ENCODE measurements at regions not wholly inside any gene's neighbourhood (a gene's known extent, or its start where the extent isn't known, plus 50 kb on each side); places are given as distances from the start of the nearest gene placed in this dataset.
"Not testable (repeated sequence)": the region's sequence is repeated elsewhere in the genome, so short reads cannot be mapped to it uniquely, and the experiment has no call there.

- no peak for TF ChIP-seq CTCF (IDR thresholded peaks at IDR 0.05; ENCODE audit: insufficient read depth, low read length, poor library complexity, severe bottlenecking)
- Histone ChIP-seq H3K4me3 (ENCODE audit: low read depth, low read length) (no peak overlapping the region), H3K27me3 (ENCODE audit: control insufficient read depth, insufficient read depth, low read length) (no peaks in the 10 kb centered on the region), H3K36me3 (ENCODE audit: control insufficient read depth, insufficient read depth, low read length) (no peaks in the 10 kb centered on the region)
- DNase-seq (ENCODE audit: low read depth) = no peak
Measured at GRCh38 chr5:158590746-158591300, 508.9 kb downstream of the EBF1 start.

- no peak for DNase-seq (ENCODE audit: low read depth)
- H3K36me3 ChIP-seq (ENCODE audit: control insufficient read depth, insufficient read depth, low read length) = no peaks in the 10 kb centered on the region
- no peaks in the 10 kb centered on the region for H3K27me3 ChIP-seq (ENCODE audit: control insufficient read depth, insufficient read depth, low read length)
- TF ChIP-seq CTCF (IDR thresholded peaks at IDR 0.05; ENCODE audit: insufficient read depth, low read length, poor library complexity, severe bottlenecking) = no peak
- H3K4me3 ChIP-seq (ENCODE audit: low read depth, low read length) = no peak overlapping the region
Measured at GRCh38 chr5:158589939-158590338, 509.8 kb downstream of the EBF1 start.

DNA sequence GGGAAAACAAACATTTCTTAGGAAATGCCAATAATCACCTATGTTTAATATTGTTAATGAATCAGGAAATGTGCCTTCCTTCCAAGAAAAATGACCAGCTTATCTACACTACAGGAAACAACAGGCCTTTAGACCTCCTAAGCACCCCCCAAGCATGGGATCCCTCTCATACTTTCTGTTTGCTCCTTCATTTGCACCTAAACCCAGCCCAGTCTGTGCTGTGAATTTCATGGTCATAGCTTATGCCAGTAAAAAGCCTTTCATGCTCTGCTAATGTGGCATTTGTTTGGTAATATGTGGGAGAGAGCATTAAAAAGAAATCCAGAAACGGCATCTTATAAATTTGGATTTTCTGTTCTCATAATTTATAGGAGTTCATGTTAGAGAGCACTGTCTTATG lies 511.1 kb downstream of the EBF1 start:
- Histone ChIP-seq H3K27me3 (ENCODE audit: control insufficient read depth, insufficient read depth, low read length) (no peaks in the 10 kb centered on the region), H3K36me3 (ENCODE audit: control insufficient read depth, insufficient read depth, low read length) (no peaks in the 10 kb centered on the region), H3K4me3 (ENCODE audit: low read depth, low read length) (no peak overlapping the region)
- TF ChIP-seq CTCF (IDR thresholded peaks at IDR 0.05; ENCODE audit: insufficient read depth, low read length, poor library complexity, severe bottlenecking) = no peak
- no peak for DNase-seq (ENCODE audit: low read depth)

DNA sequence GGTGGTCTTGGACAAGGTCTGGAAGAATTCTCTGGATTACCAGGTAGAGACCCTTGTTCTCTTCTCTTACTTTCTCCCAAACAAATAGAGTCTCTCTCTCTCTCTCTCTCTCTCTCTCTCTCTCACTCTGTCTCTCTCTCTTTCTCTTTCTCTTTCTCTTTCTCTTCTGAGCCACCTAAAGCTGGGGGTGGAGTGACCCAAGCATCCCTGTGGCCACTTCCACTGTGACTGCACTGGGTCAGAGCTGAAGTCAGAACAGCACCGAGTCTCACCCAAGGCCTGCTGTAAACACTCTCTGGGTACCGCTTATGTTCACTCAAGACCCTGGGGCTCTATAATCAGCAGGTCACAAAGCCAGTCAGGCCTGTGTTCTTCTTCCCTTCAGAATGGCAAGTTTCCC lies 513.7 kb downstream of the EBF1 start:
- no peaks in the 10 kb centered on the region for H3K27me3 ChIP-seq (ENCODE audit: control insufficient read depth, insufficient read depth, low read length)
- no peak for DNase-seq (ENCODE audit: low read depth)
- no peaks in the 10 kb centered on the region for H3K36me3 ChIP-seq (ENCODE audit: control insufficient read depth, insufficient read depth, low read length)
- no peak overlapping the region for H3K4me3 ChIP-seq (ENCODE audit: low read depth, low read length)
- TF ChIP-seq CTCF (IDR thresholded peaks at IDR 0.05; ENCODE audit: insufficient read depth, low read length, poor library complexity, severe bottlenecking) = no peak

- H3K36me3 ChIP-seq (ENCODE audit: control insufficient read depth, insufficient read depth, low read length); H3K4me3 ChIP-seq (ENCODE audit: low read depth, low read length): not testable (repeated sequence)
Measured at GRCh38 chr5:158582669-158583068, 517.0 kb downstream of the EBF1 start.

DNA sequence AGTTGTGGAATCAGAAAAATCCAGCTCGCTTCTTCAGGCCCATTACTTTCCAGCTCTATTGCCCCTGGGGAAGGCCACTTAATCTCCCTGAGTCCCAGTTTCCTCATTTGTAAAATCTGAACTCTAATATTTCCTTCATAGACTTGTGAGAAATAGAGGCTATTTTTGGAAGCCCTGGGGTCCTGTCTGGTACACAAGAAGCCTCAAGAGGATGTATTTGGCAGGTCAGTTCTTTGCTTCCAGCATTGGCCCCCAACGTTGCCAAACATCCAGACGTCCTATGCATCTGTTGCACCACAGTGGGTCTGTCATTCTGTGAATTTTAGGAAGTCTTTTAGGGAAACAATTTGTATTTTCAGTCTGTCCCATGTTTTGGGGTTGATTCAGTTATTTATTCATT lies 525.9 kb downstream of the EBF1 start:
- DNase-seq (ENCODE audit: low read depth) = no peak
- TF ChIP-seq CTCF (IDR thresholded peaks at IDR 0.05; ENCODE audit: insufficient read depth, low read length, poor library complexity, severe bottlenecking) = no peak
- no peak overlapping the region for H3K4me3 ChIP-seq (ENCODE audit: low read depth, low read length)
- no peaks in the 10 kb centered on the region for H3K36me3 ChIP-seq (ENCODE audit: control insufficient read depth, insufficient read depth, low read length)
- no peaks in the 10 kb centered on the region for H3K27me3 ChIP-seq (ENCODE audit: control insufficient read depth, insufficient read depth, low read length)

More at GRCh38 chr5:158582669-158583068, 517.0 kb downstream of the EBF1 start:
- DNase-seq (ENCODE audit: low read depth); H3K27me3 ChIP-seq (ENCODE audit: control insufficient read depth, insufficient read depth, low read length): not testable (repeated sequence)
